Panc1 (cell line): ENCODE measurements at regions not wholly inside any gene's neighbourhood (a gene's known extent, or its start where the extent isn't known, plus 50 kb on each side); places are given as distances from the start of the nearest gene placed in this dataset.
"Not testable (repeated sequence)": the region's sequence is repeated elsewhere in the genome, so short reads cannot be mapped to it uniquely, and the experiment has no call there.

Experiments
- SIN3A ChIP-seq: IDR thresholded peaks from 2 replicates; pipeline ENCODE4 v1.6.1; 2012; ENCODE audit warnings: low read depth, mild to moderate bottlenecking, low read length, moderate library complexity, borderline replicate concordance; ENCODE audit not compliant: insufficient read depth
- TCF7L2 ChIP-seq: IDR thresholded peaks from 2 replicates; pipeline ENCODE4 v1.6.1; 2011; ENCODE audit warnings: mild to moderate bottlenecking, low read depth, low read length, inconsistent platforms
- TF ChIP-seq, protein P1 (sequence below): fragments of 450-650 bp; IDR thresholded peaks from 2 replicates; pipeline ENCODE4 v1.5.1; 2017; ENCODE audit warnings: mild to moderate bottlenecking
- TF ChIP-seq, protein P2 (sequence below), 2 experiments: IDR thresholded peaks; 2 replicates each; pipeline ENCODE4 v1.6.1; 2011 to 2012; ENCODE audit warnings: low read depth in 2 of 2, control low read depth in 1 of 2, low read length in 1 of 2, mild to moderate bottlenecking in 1 of 2, moderate library complexity in 1 of 2; ENCODE audit not compliant: insufficient read depth in 1 of 2

DNA sequence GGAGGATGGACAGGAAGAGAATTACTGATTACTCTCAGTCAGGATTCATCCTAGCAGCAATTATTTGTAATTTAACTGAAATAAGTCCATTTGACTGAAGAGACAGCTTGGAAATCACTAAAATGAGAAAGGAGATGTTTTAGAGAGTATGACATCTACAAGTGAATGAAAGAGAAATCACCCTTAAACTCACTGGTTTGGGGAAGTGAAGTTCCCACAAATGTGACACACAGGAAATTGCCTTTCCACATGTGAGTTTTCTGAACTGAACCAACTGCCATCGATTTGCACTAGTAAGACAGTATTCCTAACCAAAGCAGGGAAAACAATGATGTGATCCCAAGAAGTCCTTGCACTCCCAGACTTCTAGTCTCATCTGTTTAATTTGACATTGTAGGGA is 110.3 kb downstream of the FAM72B start:
- TF ChIP-seq SIN3A, TCF7L2: not testable (repeated sequence)
- TF ChIP-seq, protein P1, sequence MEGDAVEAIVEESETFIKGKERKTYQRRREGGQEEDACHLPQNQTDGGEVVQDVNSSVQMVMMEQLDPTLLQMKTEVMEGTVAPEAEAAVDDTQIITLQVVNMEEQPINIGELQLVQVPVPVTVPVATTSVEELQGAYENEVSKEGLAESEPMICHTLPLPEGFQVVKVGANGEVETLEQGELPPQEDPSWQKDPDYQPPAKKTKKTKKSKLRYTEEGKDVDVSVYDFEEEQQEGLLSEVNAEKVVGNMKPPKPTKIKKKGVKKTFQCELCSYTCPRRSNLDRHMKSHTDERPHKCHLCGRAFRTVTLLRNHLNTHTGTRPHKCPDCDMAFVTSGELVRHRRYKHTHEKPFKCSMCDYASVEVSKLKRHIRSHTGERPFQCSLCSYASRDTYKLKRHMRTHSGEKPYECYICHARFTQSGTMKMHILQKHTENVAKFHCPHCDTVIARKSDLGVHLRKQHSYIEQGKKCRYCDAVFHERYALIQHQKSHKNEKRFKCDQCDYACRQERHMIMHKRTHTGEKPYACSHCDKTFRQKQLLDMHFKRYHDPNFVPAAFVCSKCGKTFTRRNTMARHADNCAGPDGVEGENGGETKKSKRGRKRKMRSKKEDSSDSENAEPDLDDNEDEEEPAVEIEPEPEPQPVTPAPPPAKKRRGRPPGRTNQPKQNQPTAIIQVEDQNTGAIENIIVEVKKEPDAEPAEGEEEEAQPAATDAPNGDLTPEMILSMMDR, result not testable (repeated sequence)
- TF ChIP-seq, protein P2, sequence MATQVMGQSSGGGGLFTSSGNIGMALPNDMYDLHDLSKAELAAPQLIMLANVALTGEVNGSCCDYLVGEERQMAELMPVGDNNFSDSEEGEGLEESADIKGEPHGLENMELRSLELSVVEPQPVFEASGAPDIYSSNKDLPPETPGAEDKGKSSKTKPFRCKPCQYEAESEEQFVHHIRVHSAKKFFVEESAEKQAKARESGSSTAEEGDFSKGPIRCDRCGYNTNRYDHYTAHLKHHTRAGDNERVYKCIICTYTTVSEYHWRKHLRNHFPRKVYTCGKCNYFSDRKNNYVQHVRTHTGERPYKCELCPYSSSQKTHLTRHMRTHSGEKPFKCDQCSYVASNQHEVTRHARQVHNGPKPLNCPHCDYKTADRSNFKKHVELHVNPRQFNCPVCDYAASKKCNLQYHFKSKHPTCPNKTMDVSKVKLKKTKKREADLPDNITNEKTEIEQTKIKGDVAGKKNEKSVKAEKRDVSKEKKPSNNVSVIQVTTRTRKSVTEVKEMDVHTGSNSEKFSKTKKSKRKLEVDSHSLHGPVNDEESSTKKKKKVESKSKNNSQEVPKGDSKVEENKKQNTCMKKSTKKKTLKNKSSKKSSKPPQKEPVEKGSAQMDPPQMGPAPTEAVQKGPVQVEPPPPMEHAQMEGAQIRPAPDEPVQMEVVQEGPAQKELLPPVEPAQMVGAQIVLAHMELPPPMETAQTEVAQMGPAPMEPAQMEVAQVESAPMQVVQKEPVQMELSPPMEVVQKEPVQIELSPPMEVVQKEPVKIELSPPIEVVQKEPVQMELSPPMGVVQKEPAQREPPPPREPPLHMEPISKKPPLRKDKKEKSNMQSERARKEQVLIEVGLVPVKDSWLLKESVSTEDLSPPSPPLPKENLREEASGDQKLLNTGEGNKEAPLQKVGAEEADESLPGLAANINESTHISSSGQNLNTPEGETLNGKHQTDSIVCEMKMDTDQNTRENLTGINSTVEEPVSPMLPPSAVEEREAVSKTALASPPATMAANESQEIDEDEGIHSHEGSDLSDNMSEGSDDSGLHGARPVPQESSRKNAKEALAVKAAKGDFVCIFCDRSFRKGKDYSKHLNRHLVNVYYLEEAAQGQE (IDR thresholded peaks at IDR 0.05; ENCODE audit: insufficient read depth in 1 of 2, low read depth in 2 of 2, low read length in 1 of 2), result not testable (repeated sequence)
